Retinal pigment epithelial cell (primary cell): ENCODE measurements at regions not wholly inside any gene's neighbourhood (a gene's known extent, or its start where the extent isn't known, plus 50 kb on each side); places are given as distances from the start of the nearest gene placed in this dataset.
"Not testable (repeated sequence)": the region's sequence is repeated elsewhere in the genome, so short reads cannot be mapped to it uniquely, and the experiment has no call there.

Experiments
- DNase-seq: peaks from one replicate; pipeline ENCODE4 v3.0.0-alpha.2; 2010; ENCODE audit warnings: low read depth
- H3K4me3 ChIP-seq: 2 replicates; pipeline ENCODE4 v1.5.1; 2011; ENCODE audit warnings: mild to moderate bottlenecking, low read length, control low read depth, moderate library complexity
- CTCF ChIP-seq: conservative IDR thresholded peaks from 2 replicates; pipeline ENCODE4 v1.5.1; 2011; ENCODE audit warnings: low read depth, low read length, control low read depth, inconsistent platforms

GRCh38 chr6:149242883-149243282 is 74.6 kb upstream of the TAB2 start:
- no peak for DNase-seq
- no peak for TF ChIP-seq CTCF
- H3K4me3 ChIP-seq = no peak overlapping the region

- no peak for DNase-seq
- TF ChIP-seq CTCF = no peak
Observed at GRCh38 chr6:149244105-149244504, 73.4 kb upstream of the TAB2 start.

GRCh38 chr6:149246691-149247384 is 70.7 kb upstream of the TAB2 start:
- TF ChIP-seq CTCF = no peak
- H3K4me3 ChIP-seq = no peak overlapping the region
- DNase-seq = no peak

More at GRCh38 chr6:149244105-149244504, 73.4 kb upstream of the TAB2 start:
- no peak overlapping the region for H3K4me3 ChIP-seq

GRCh38 chr6:149247385-149247763 is 70.1 kb upstream of the TAB2 start:
- DNase-seq = no peak
- no peak overlapping the region for H3K4me3 ChIP-seq
- TF ChIP-seq CTCF = no peak

GRCh38 chr6:149248263-149248662 is 69.2 kb upstream of the TAB2 start:
- DNase-seq, H3K4me3 ChIP-seq: not testable (repeated sequence)

GRCh38 chr6:149248693-149249369 is 68.7 kb upstream of the TAB2 start:
- H3K4me3 ChIP-seq = no peak overlapping the region
- TF ChIP-seq CTCF = no peak
- no peak for DNase-seq

- no peak for DNase-seq
- no peak overlapping the region for H3K4me3 ChIP-seq
- TF ChIP-seq CTCF = no peak
Observed at GRCh38 chr6:149249370-149250357, 67.8 kb upstream of the TAB2 start.
